Liver (tissue), 8 donors: ENCODE measurements at regions not wholly inside any gene's neighbourhood (a gene's known extent, or its start where the extent isn't known, plus 50 kb on each side); places are given as distances from the start of the nearest gene placed in this dataset.

ENCODE experiments used
- DNase-seq: peaks from one replicate; pipeline ENCODE4 v3.0.0-alpha.2; 2017; ENCODE audit warnings: low spot score
- H3K27ac ChIP-seq, 2 donors: one replicate each; pipeline ENCODE4 v1.7.0; 2013; ENCODE audit warnings: inconsistent platforms in 2 of 2, low read length in 2 of 2, control low read depth in 1 of 2, low read depth in 1 of 2, mild to moderate bottlenecking in 1 of 2
- H3K27me3 ChIP-seq, 4 donors: one replicate each; pipeline versions ENCODE4 v1.6.1 to v1.7.0; 2013; ENCODE audit warnings: low read length in 3 of 4, inconsistent platforms in 1 of 4, mild to moderate bottlenecking in 1 of 4, moderate library complexity in 1 of 4; ENCODE audit not compliant: control insufficient read depth in 4 of 4, insufficient read depth in 4 of 4
- H3K36me3 ChIP-seq, 4 donors: one replicate each; pipeline versions ENCODE4 v1.6.1 to v1.7.0; 2013; ENCODE audit warnings: low read length in 3 of 4, mild to moderate bottlenecking in 3 of 4, low read depth in 1 of 4, moderate library complexity in 1 of 4; ENCODE audit not compliant: control insufficient read depth in 4 of 4, insufficient read depth in 3 of 4
- H3K4me1 ChIP-seq, 4 donors: one replicate each; pipeline versions ENCODE4 v1.6.1 to v1.7.0; 2013; ENCODE audit warnings: low read length in 3 of 4, mild to moderate bottlenecking in 3 of 4, moderate library complexity in 1 of 4; ENCODE audit not compliant: control insufficient read depth in 4 of 4, insufficient read depth in 4 of 4
- H3K4me3 ChIP-seq, 3 donors: one replicate each; pipeline versions ENCODE4 v1.6.1 to v1.7.0; 2013; ENCODE audit warnings: low read length in 3 of 3, control low read depth in 1 of 3, low read depth in 1 of 3, mild to moderate bottlenecking in 1 of 3
- H3K9ac ChIP-seq, 2 donors: one replicate each; pipeline ENCODE4 v1.7.0; 2013; ENCODE audit warnings: low read length in 2 of 2, mild to moderate bottlenecking in 2 of 2, moderate library complexity in 2 of 2, control low read depth in 1 of 2, low read depth in 1 of 2
- H3K9me3 ChIP-seq, 4 donors: one replicate each; pipeline versions ENCODE4 v1.6.1 to v1.7.0; 2013; ENCODE audit warnings: low read length in 3 of 4; ENCODE audit not compliant: control insufficient read depth in 4 of 4
- ATF3 ChIP-seq: IDR thresholded peaks from 2 replicates; pipeline ENCODE4 v1.6.1; 2016; ENCODE audit warnings: antibody characterized with exemption
- CTCF ChIP-seq: fragments of 150-350 bp; IDR thresholded peaks from 2 replicates; pipeline ENCODE4 v1.5.1; 2017; ENCODE audit warnings: improper control_type of control experiment, low read depth, low read length; ENCODE audit not compliant: missing input control
- EGR1 ChIP-seq, 2 donors: IDR thresholded peaks; 2 replicates each; pipeline ENCODE4 v1.6.1; 2016 to 2018; ENCODE audit warnings: antibody characterized with exemption in 2 of 2, low read depth in 2 of 2
- FOXA1 ChIP-seq: IDR thresholded peaks from 2 replicates; pipeline ENCODE4 v1.6.1; 2016; ENCODE audit warnings: antibody characterized with exemption
- FOXA2 ChIP-seq: IDR thresholded peaks from 2 replicates; pipeline ENCODE4 v1.6.1; 2016; ENCODE audit warnings: antibody characterized with exemption
- GABPA ChIP-seq, 2 donors: IDR thresholded peaks in 1 of 2; conservative IDR thresholded peaks in 1 of 2; 2 replicates each; pipeline ENCODE4 v1.6.1; 2016; ENCODE audit warnings: antibody characterized with exemption in 2 of 2, mild to moderate bottlenecking in 1 of 2, moderate library complexity in 1 of 2
- HNF4A ChIP-seq, 2 donors: conservative IDR thresholded peaks; 2 replicates each; pipeline ENCODE4 v1.6.1; 2016; ENCODE audit warnings: antibody characterized with exemption in 2 of 2, mild to moderate bottlenecking in 2 of 2
- HNF4G ChIP-seq: IDR thresholded peaks from 2 replicates; pipeline ENCODE4 v1.6.1; 2016; ENCODE audit warnings: antibody characterized with exemption
- JUND ChIP-seq, 2 donors: IDR thresholded peaks; 2 replicates each; pipeline ENCODE4 v1.6.1; 2016; ENCODE audit warnings: antibody characterized with exemption in 2 of 2
- MAX ChIP-seq: IDR thresholded peaks from 2 replicates; pipeline ENCODE4 v1.6.1; 2016; ENCODE audit warnings: antibody characterized with exemption
- NR2F2 ChIP-seq: IDR thresholded peaks from 2 replicates; pipeline ENCODE4 v1.6.1; 2016; ENCODE audit warnings: antibody characterized with exemption
- RAD21 ChIP-seq, 2 donors: IDR thresholded peaks; 2 replicates each; pipeline ENCODE4 v1.6.1; 2016; ENCODE audit warnings: antibody characterized with exemption in 2 of 2, mild to moderate bottlenecking in 2 of 2
- REST ChIP-seq: IDR thresholded peaks from 2 replicates; pipeline ENCODE4 v1.6.1; 2016; ENCODE audit warnings: antibody characterized with exemption, mild to moderate bottlenecking
- RXRA ChIP-seq, 2 donors: IDR thresholded peaks; 2 replicates each; pipeline ENCODE4 v1.6.1; 2017 to 2018; ENCODE audit warnings: antibody characterized with exemption in 2 of 2, mild to moderate bottlenecking in 1 of 2
- SP1 ChIP-seq: IDR thresholded peaks from 2 replicates; pipeline ENCODE4 v1.6.1; 2018; ENCODE audit warnings: antibody characterized with exemption, mild to moderate bottlenecking
- TAF1 ChIP-seq: conservative IDR thresholded peaks from 2 replicates; pipeline ENCODE4 v1.6.1; 2016; ENCODE audit warnings: antibody characterized with exemption, mild to moderate bottlenecking
- YY1 ChIP-seq: IDR thresholded peaks from 2 replicates; pipeline ENCODE4 v1.6.1; 2016; ENCODE audit warnings: antibody characterized with exemption, mild to moderate bottlenecking
- ZBTB33 ChIP-seq: IDR thresholded peaks from 2 replicates; pipeline ENCODE4 v1.6.1; 2016; ENCODE audit warnings: antibody characterized with exemption
- WGBS: extraction: QIAGEN DNeasy Blood & Tissue Kit; methylation state at CpG from one replicate; pipeline ENCODE4 v1.1.7; 2013; 5-methylcytosine and 5-hydroxymethylcytosine counted together
- donor health status: healthy.
- donor health status: healthy.
- donor health status: healthy.
- donor health status: healthy.
- donor health status: healthy.

GRCh38 chr5:73365301-73365853 lies 83.2 kb downstream of the FOXD1 start (continued):
- no peak for TF ChIP-seq RXRA (IDR thresholded peaks at IDR 0.05)

GRCh38 chr5:73363911-73364730 lies 84.5 kb downstream of the FOXD1 start:
- WGBS, result 62% methylated on average over 4 of the region's 4 CpGs
- TF ChIP-seq ZBTB33 (no peak), REST (no peak), FOXA1 (no peak), HNF4G (no peak), RAD21 (IDR thresholded peaks at IDR 0.05) (no peak), SP1 (no peak), HNF4A (conservative IDR thresholded peaks at IDR 0.05) (no peak), NR2F2 (no peak), RXRA (IDR thresholded peaks at IDR 0.05) (no peak), MAX (no peak), CTCF (no peak), YY1 (no peak), ATF3 (no peak), GABPA (IDR thresholded peaks at IDR 0.05 in 1 of 2, conservative IDR thresholded peaks at IDR 0.05 in 1 of 2) (no peak), EGR1 (IDR thresholded peaks at IDR 0.05; ENCODE audit: low read depth in 2 of 2) (no peak), JUND (IDR thresholded peaks at IDR 0.05) (no peak), TAF1 (no peak), FOXA2 (no peak)
- Histone ChIP-seq H3K36me3 (no peaks in the 10 kb centered on the region), H3K4me1 (no peaks in the 10 kb centered on the region), H3K27ac (no peak overlapping the region), H3K9me3 (no peaks in the 10 kb centered on the region), H3K9ac (no peak overlapping the region), H3K27me3 (peaks cover 0 to 2% (median 0%) of the 10 kb centered on the region in 4 donors), H3K4me3 (no peak overlapping the region)
- DNase-seq, result no peak
